ENCODE measurements at regions not wholly inside any gene's neighbourhood (a gene's known extent, or its start where the extent isn't known, plus 50 kb on each side); places are given as distances from the start of the nearest gene placed in this dataset.
A peak's percentile ranks its signal among the peaks of the same experiment; 100 is the strongest.
"Not testable (repeated sequence)": the region's sequence is repeated elsewhere in the genome, so short reads cannot be mapped to it uniquely, and the experiment has no call there.

- Histone ChIP-seq H4K8ac (ENCODE audit: low read depth in 2 of 2, low read length in 2 of 2) (no peak overlapping the region), H3K9ac (ENCODE audit: low read depth, low read length) (no peak overlapping the region), H3K27me3 (ENCODE audit: control insufficient read depth, insufficient read depth, low read length) (no peaks in the 10 kb centered on the region), H2BK15ac (ENCODE audit: low read depth, low read length) (no peak overlapping the region), H3K9me1 (ENCODE audit: insufficient read depth, low read length) (no peaks in the 10 kb centered on the region), H3K79me1 (ENCODE audit: low read depth in 1 of 2, low read length in 2 of 2) (no peaks in the 10 kb centered on the region), H4K91ac (ENCODE audit: insufficient read depth, low read depth, low read length) (no peak overlapping the region), H2AFZ (replicated peaks; ENCODE audit: low read length, poor library complexity) (no peak overlapping the region), H4K20me1 (ENCODE audit: insufficient read depth, low read length) (no peaks in the 10 kb centered on the region), H3K18ac (ENCODE audit: low read depth, low read length) (no peak overlapping the region), H2BK20ac (ENCODE audit: low read depth, low read length) (no peak overlapping the region), H3K4me1 (ENCODE audit: control insufficient read depth, insufficient read depth, low read length) (no peaks in the 10 kb centered on the region), H3K4ac (ENCODE audit: low read depth, low read length) (no peak overlapping the region), H3K27ac (ENCODE audit: insufficient read depth, low read length) (no peak overlapping the region), H3K14ac (replicated peaks; ENCODE audit: low read depth, low read length) (no peak overlapping the region), H2BK120ac (ENCODE audit: low read depth, low read length) (no peak overlapping the region), H3K23ac (ENCODE audit: low read depth, low read length) (no peak overlapping the region), H3K4me3 (ENCODE audit: insufficient read depth, low read depth, low read length) (no peak overlapping the region), H3K4me2 (ENCODE audit: low read depth, low read length) (no peak overlapping the region), H4K5ac (ENCODE audit: low read depth, low read length) (no peak overlapping the region), H2AK9ac (replicated peaks; ENCODE audit: low read depth, low read length, poor library complexity) (no peak overlapping the region), H2BK5ac (ENCODE audit: low read depth, low read length, poor library complexity, severe bottlenecking) (no peak overlapping the region), H3K36me3 (ENCODE audit: control insufficient read depth, insufficient read depth, low read length) (no peaks in the 10 kb centered on the region), H3K56ac (ENCODE audit: extremely low read depth, insufficient read depth, low read length) (no peak overlapping the region), H3K9me3 (ENCODE audit: control insufficient read depth, insufficient read depth, low read length) (no peaks in the 10 kb centered on the region), H2AK5ac (ENCODE audit: low read depth, low read length) (no peak overlapping the region)
- in situ Hi-C loops (cut with MboI; ENCODE audit: low sequenced_read_pairs), result no loop called here
- dilution Hi-C loops (cut with HindIII; ENCODE audit: low sequenced_read_pairs, unreplicated experiment), result no loop called here
- CTCF ChIA-PET, result no interaction called here
- peak; percentile 99 for TF ChIP-seq MAFK (IDR thresholded peaks at IDR 0.05; ENCODE audit: low read depth, low read length)
- no peak for TF ChIP-seq NFE2L2 (IDR thresholded peaks at IDR 0.05; ENCODE audit: low read depth, low read length)
- DNase-seq (no peak), ATAC-seq (ENCODE audit: low read depth) (no peak)
- BruUV-seq (replicated peaks), result no TSS peak
- POLR2A ChIA-PET (ENCODE audit: unreplicated experiment), result no interaction called here
- intact Hi-C loops (cut with micrococcal nuclease), result no loop called here
Measured at GRCh38 chrX:34338046-34338445, 205.9 kb upstream of the FAM47A start.

- H3K9me1 ChIP-seq (ENCODE audit: insufficient read depth, low read length); H4K91ac ChIP-seq (ENCODE audit: insufficient read depth, low read depth, low read length); H3K4me3 ChIP-seq (ENCODE audit: insufficient read depth, low read depth, low read length); H2AK5ac ChIP-seq (ENCODE audit: low read depth, low read length); H2AFZ ChIP-seq (replicated peaks; ENCODE audit: low read length, poor library complexity); CTCF ChIA-PET; H2BK5ac ChIP-seq (ENCODE audit: low read depth, low read length, poor library complexity, severe bottlenecking); H3K4me2 ChIP-seq (ENCODE audit: low read depth, low read length); ATAC-seq (ENCODE audit: low read depth); H3K36me3 ChIP-seq (ENCODE audit: control insufficient read depth, insufficient read depth, low read length); H3K4me1 ChIP-seq (ENCODE audit: control insufficient read depth, insufficient read depth, low read length); DNase-seq; dilution Hi-C loops (cut with HindIII; ENCODE audit: low sequenced_read_pairs, unreplicated experiment); H3K4ac ChIP-seq (ENCODE audit: low read depth, low read length); H4K20me1 ChIP-seq (ENCODE audit: insufficient read depth, low read length); BruUV-seq (replicated peaks); H4K8ac ChIP-seq (ENCODE audit: low read depth in 2 of 2, low read length in 2 of 2); H3K18ac ChIP-seq (ENCODE audit: low read depth, low read length); H2AK9ac ChIP-seq (replicated peaks; ENCODE audit: low read depth, low read length, poor library complexity); H3K9ac ChIP-seq (ENCODE audit: low read depth, low read length); H3K79me1 ChIP-seq (ENCODE audit: low read depth in 1 of 2, low read length in 2 of 2); H4K5ac ChIP-seq (ENCODE audit: low read depth, low read length); H3K56ac ChIP-seq (ENCODE audit: extremely low read depth, insufficient read depth, low read length); intact Hi-C loops (cut with micrococcal nuclease); H2BK20ac ChIP-seq (ENCODE audit: low read depth, low read length); H3K23ac ChIP-seq (ENCODE audit: low read depth, low read length); H3K27ac ChIP-seq (ENCODE audit: insufficient read depth, low read length); H2BK120ac ChIP-seq (ENCODE audit: low read depth, low read length); H3K27me3 ChIP-seq (ENCODE audit: control insufficient read depth, insufficient read depth, low read length); H3K14ac ChIP-seq (replicated peaks; ENCODE audit: low read depth, low read length); in situ Hi-C loops (cut with MboI; ENCODE audit: low sequenced_read_pairs); H3K9me3 ChIP-seq (ENCODE audit: control insufficient read depth, insufficient read depth, low read length); POLR2A ChIA-PET (ENCODE audit: unreplicated experiment); H2BK15ac ChIP-seq (ENCODE audit: low read depth, low read length): not testable (repeated sequence)
- WGBS, 2 experiments (ENCODE audit: extremely low coverage in 2 of 2, insufficient read length in 1 of 2), result 20% methylated on average over 1 of the region's 2 CpGs; no CpG with 5 or more reads in 1 of the 2 experiments
Measured at GRCh38 chrX:34335376-34335775, 203.3 kb upstream of the FAM47A start.

Measured in IMR-90 (cell line).